NB4 (cell line): ENCODE measurements at regions not wholly inside any gene's neighbourhood (a gene's known extent, or its start where the extent isn't known, plus 50 kb on each side); places are given as distances from the start of the nearest gene placed in this dataset.

Source experiments
- DNase-seq: peaks from one replicate; pipeline ENCODE4 v3.0.0; 2010; ENCODE audit warnings: low read depth
- H3K4me3 ChIP-seq: one replicate; pipeline ENCODE4 v1.5.1; 2011; ENCODE audit warnings: mild to moderate bottlenecking, low read depth, low read length, moderate library complexity
- CTCF ChIP-seq: IDR thresholded peaks from one replicate; pipeline ENCODE4 v1.5.1; 2012; ENCODE audit warnings: low read depth, low read length
- MAX ChIP-seq: IDR thresholded peaks from 2 replicates; pipeline ENCODE4 v1.6.1; 2011; ENCODE audit warnings: low read depth, low read length
- MYC ChIP-seq: IDR thresholded peaks from 2 replicates; pipeline ENCODE4 v1.6.1; 2011; ENCODE audit warnings: low read depth, low read length
- POLR2A ChIP-seq: IDR thresholded peaks from 2 replicates; pipeline ENCODE4 v1.6.1; 2011; ENCODE audit warnings: mild to moderate bottlenecking; ENCODE audit not compliant: insufficient read length; ENCODE audit errors: extremely low read depth

DNA sequence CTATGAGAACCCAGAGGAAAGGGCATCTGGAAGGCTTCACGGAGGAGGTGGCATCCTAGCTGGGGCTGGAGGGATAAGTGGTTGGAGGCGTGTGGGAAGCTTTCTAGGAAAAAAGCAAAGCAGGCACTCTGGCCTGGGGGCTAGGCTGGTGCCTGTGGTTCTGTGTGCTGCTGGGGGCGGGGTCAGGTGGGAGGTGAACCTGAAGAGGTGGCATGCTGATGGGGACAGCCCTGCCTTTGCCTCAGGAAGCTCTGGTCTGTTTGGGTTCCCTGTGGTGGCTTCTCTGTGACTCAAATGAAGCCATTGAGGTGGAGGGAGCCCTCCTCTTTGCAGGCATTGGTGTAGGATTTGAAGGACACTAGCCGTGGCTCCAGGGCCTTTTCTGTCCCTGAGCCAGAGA is 221.6 kb upstream of the POU3F1 start:
- TF ChIP-seq MAX (no peak), POLR2A (no peak), CTCF (no peak), MYC (no peak)
- H3K4me3 ChIP-seq, result no peak overlapping the region
- DNase-seq, result no peak

- DNase-seq, result no peak
- no peak overlapping the region for H3K4me3 ChIP-seq
- TF ChIP-seq MAX (no peak), POLR2A (no peak), CTCF (no peak), MYC (no peak)
Measured at GRCh38 chr1:38267037-38268036, 220.7 kb upstream of the POU3F1 start.

- H3K4me3 ChIP-seq, result no peak overlapping the region
- DNase-seq, result no peak
- TF ChIP-seq POLR2A (no peak), CTCF (no peak), MAX (no peak), MYC (no peak)
Measured at GRCh38 chr1:38266197-38266520, 219.6 kb upstream of the POU3F1 start.

GRCh38 chr1:38265293-38266196 is 219.0 kb upstream of the POU3F1 start:
- no peak overlapping the region for H3K4me3 ChIP-seq
- no peak for TF ChIP-seq MYC
- TF ChIP-seq CTCF, result no peak
- TF ChIP-seq POLR2A, result no peak
- TF ChIP-seq MAX, result no peak
- DNase-seq, result no peak

- TF ChIP-seq CTCF, result no peak
- no peak for TF ChIP-seq POLR2A
- no peak for TF ChIP-seq MAX
- TF ChIP-seq MYC, result no peak
- DNase-seq, result no peak
- H3K4me3 ChIP-seq, result no peak overlapping the region
Measured at GRCh38 chr1:38263438-38263837, 216.8 kb upstream of the POU3F1 start.
